ENCODE measurements at regions not wholly inside any gene's neighbourhood (a gene's known extent, or its start where the extent isn't known, plus 50 kb on each side); places are given as distances from the start of the nearest gene placed in this dataset.

- intact Hi-C loops (cut with micrococcal nuclease), result no loop called here
- Histone ChIP-seq H4K20me1 (ENCODE audit: control insufficient read depth, insufficient read depth, low read length, poor library complexity, severe bottlenecking) (no peaks in the 10 kb centered on the region), H3K27me3 (replicated peaks in 1 of 4; ENCODE audit: control extremely low read depth in 1 of 4, control insufficient read depth in 3 of 4, insufficient read depth in 4 of 4, low read length in 3 of 4) (no peaks in the 10 kb centered on the region), H3K4me3 (ENCODE audit: control extremely low read depth in 1 of 5, extremely low read depth in 1 of 5, insufficient read depth in 1 of 5, low read depth in 2 of 5, low read length in 4 of 5) (no peak overlapping the region), H3K9me3 (ENCODE audit: control extremely low read depth in 1 of 3, control insufficient read depth in 2 of 3, insufficient read depth in 1 of 3, low read length in 2 of 3) (no peaks in the 10 kb centered on the region), H3K79me2 (ENCODE audit: control insufficient read depth, insufficient read depth, low read length) (no peaks in the 10 kb centered on the region), H3K27ac (ENCODE audit: low read length in 2 of 2) (no peak overlapping the region), H3K9ac (ENCODE audit: low read length) (no peak overlapping the region), H3K4me2 (replicated peaks; ENCODE audit: low read depth, low read length, poor library complexity, severe bottlenecking) (no peak overlapping the region), H2AFZ (ENCODE audit: insufficient read depth, low read depth, low read length, poor library complexity, severe bottlenecking) (no peak overlapping the region), H3K4me1 (ENCODE audit: control insufficient read depth in 2 of 2, insufficient read depth in 2 of 2, low read length in 2 of 2) (no peaks in the 10 kb centered on the region), H3K36me3 (replicated peaks in 1 of 2; ENCODE audit: control extremely low read depth in 1 of 2, control insufficient read depth in 1 of 2, extremely low read depth in 1 of 2, insufficient read depth in 2 of 2, low read length in 1 of 2) (no peaks in the 10 kb centered on the region)
- ChIA-PET POLR2A (no interaction called here), CTCF (no interaction called here)
- DNase-seq (no peak), ATAC-seq (ENCODE audit: low read depth) (no peak)
- 80% methylated on average over 2 of the region's 2 CpGs for WGBS (ENCODE audit: insufficient coverage)
- no peaks in the 10 kb centered on the region for H3K9me3 Mint-ChIP-seq (ENCODE audit: insufficient read depth)
- no peaks in the 10 kb centered on the region for H3K27me3 Mint-ChIP-seq
- H3K4me3 Mint-ChIP-seq, result no peak overlapping the region
- no peak for TF ChIP-seq CTCF (IDR thresholded peaks at IDR 0.05)
- no peak for TF ChIP-seq EZH2 (IDR thresholded peaks at IDR 0.05; ENCODE audit: borderline replicate concordance, insufficient read depth, low read depth, low read length, poor library complexity, severe bottlenecking)
- H3K27ac Mint-ChIP-seq, result no peak overlapping the region
- H3K4me1 Mint-ChIP-seq, result no peaks in the 10 kb centered on the region
These were observed 234.4 kb downstream of the CENPF start for GRCh38 chr1:214837376-214837775.

GRCh38 chr1:214838351-214838750 lies 235.4 kb downstream of the CENPF start:
- intact Hi-C loops (cut with micrococcal nuclease), result no loop called here
- H3K4me1 Mint-ChIP-seq, result no peaks in the 10 kb centered on the region
- no peaks in the 10 kb centered on the region for H3K9me3 Mint-ChIP-seq (ENCODE audit: insufficient read depth)
- no peaks in the 10 kb centered on the region for H3K27me3 Mint-ChIP-seq
- H3K79me2 ChIP-seq (ENCODE audit: control insufficient read depth, insufficient read depth, low read length), result no peaks in the 10 kb centered on the region
- ATAC-seq (ENCODE audit: low read depth), result no peak
- H3K27ac Mint-ChIP-seq, result no peak overlapping the region
- TF ChIP-seq EZH2 (IDR thresholded peaks at IDR 0.05; ENCODE audit: borderline replicate concordance, insufficient read depth, low read depth, low read length, poor library complexity, severe bottlenecking) (no peak), CTCF (IDR thresholded peaks at IDR 0.05) (no peak)
- CTCF ChIA-PET, result no interaction called here
- 60% methylated on average over 2 of the region's 3 CpGs for WGBS (ENCODE audit: insufficient coverage)
- no peaks in the 10 kb centered on the region for H3K4me1 ChIP-seq (ENCODE audit: control insufficient read depth in 2 of 2, insufficient read depth in 2 of 2, low read length in 2 of 2)
- no peaks in the 10 kb centered on the region for H4K20me1 ChIP-seq (ENCODE audit: control insufficient read depth, insufficient read depth, low read length, poor library complexity, severe bottlenecking)
- no peaks in the 10 kb centered on the region for H3K36me3 ChIP-seq (replicated peaks in 1 of 2; ENCODE audit: control extremely low read depth in 1 of 2, control insufficient read depth in 1 of 2, extremely low read depth in 1 of 2, insufficient read depth in 2 of 2, low read length in 1 of 2)
- no peaks in the 10 kb centered on the region for H3K9me3 ChIP-seq (ENCODE audit: control extremely low read depth in 1 of 3, control insufficient read depth in 2 of 3, insufficient read depth in 1 of 3, low read length in 2 of 3)
- H3K4me3 Mint-ChIP-seq, result no peak overlapping the region
- H3K27ac ChIP-seq (ENCODE audit: low read length in 2 of 2), result no peak overlapping the region
- H3K4me2 ChIP-seq (replicated peaks; ENCODE audit: low read depth, low read length, poor library complexity, severe bottlenecking), result no peak overlapping the region
- H3K27me3 ChIP-seq (replicated peaks in 1 of 4; ENCODE audit: control extremely low read depth in 1 of 4, control insufficient read depth in 3 of 4, insufficient read depth in 4 of 4, low read length in 3 of 4), result no peaks in the 10 kb centered on the region
- no peak overlapping the region for H3K4me3 ChIP-seq (ENCODE audit: control extremely low read depth in 1 of 5, extremely low read depth in 1 of 5, insufficient read depth in 1 of 5, low read depth in 2 of 5, low read length in 4 of 5)
- POLR2A ChIA-PET, result no interaction called here
- no peak for DNase-seq
- H3K9ac ChIP-seq (ENCODE audit: low read length), result no peak overlapping the region
- no peak overlapping the region for H2AFZ ChIP-seq (ENCODE audit: insufficient read depth, low read depth, low read length, poor library complexity, severe bottlenecking)
